ENCODE measurements at regions not wholly inside any gene's neighbourhood (a gene's known extent, or its start where the extent isn't known, plus 50 kb on each side); places are given as distances from the start of the nearest gene placed in this dataset.

- Histone ChIP-seq H3K9ac (ENCODE audit: insufficient read depth in 1 of 2, low read depth in 2 of 2, low read length in 2 of 2) (no peak overlapping the region), H3K36me3 (ENCODE audit: control insufficient read depth, insufficient read depth, low read length) (no peaks in the 10 kb centered on the region), H4K20me1 (replicated peaks; ENCODE audit: control insufficient read depth, insufficient read depth, low read length) (no peaks in the 10 kb centered on the region), H3K9me1 (ENCODE audit: control insufficient read depth, insufficient read depth, low read length) (no peaks in the 10 kb centered on the region), H3K9me3 (replicated peaks; ENCODE audit: control insufficient read depth, insufficient read depth, low read depth, low read length) (no peaks in the 10 kb centered on the region), H3K4me2 (ENCODE audit: insufficient read depth, low read length) (no peak overlapping the region), H3K27me3 (ENCODE audit: control insufficient read depth in 2 of 2, insufficient read depth in 2 of 2, low read length in 2 of 2) (no peaks in the 10 kb centered on the region), H2AFZ (ENCODE audit: low read depth, low read length) (no peak overlapping the region), H3K4me1 (replicated peaks in 1 of 2; ENCODE audit: control insufficient read depth in 2 of 2, insufficient read depth in 2 of 2, low read length in 2 of 2) (no peaks in the 10 kb centered on the region), H3K4me3 (no peak overlapping the region), H3K27ac (ENCODE audit: extremely low read depth, low read depth, low read length) (no peak overlapping the region), H3K79me2 (ENCODE audit: control insufficient read depth, insufficient read depth, low read length) (no peaks in the 10 kb centered on the region)
- ChIA-PET CTCF (ENCODE audit: low intra/inter-chr PET ratio) (no interaction called here), POLR2A (no interaction called here)
- BruUV-seq (replicated peaks), result no TSS peak
- 0% methylated on average over 4 of the region's 4 CpGs for WGBS (ENCODE audit: insufficient coverage, low coverage, missing lambda C conversion rate)
- no peak for DNase-seq (ENCODE audit: extremely low read depth in 1 of 4, low spot score in 3 of 4)
- no peak for ATAC-seq
- in situ Hi-C loops (cut with MboI) (no loop called here), intact Hi-C loops (cut with micrococcal nuclease) (no loop called here)
- no peak for FAIRE-seq
- no peak for TF ChIP-seq DACH1 (IDR thresholded peaks at IDR 0.05; ENCODE audit: partially characterized antibody)
- TF ChIP-seq TCF15 (CRISPR knock-in tag; IDR thresholded peaks at IDR 0.05), result no peak
- no peak for TF ChIP-seq ZNF41 (CRISPR knock-in tag; conservative IDR thresholded peaks at IDR 0.05)
- no peak for TF ChIP-seq HMBOX1 (IDR thresholded peaks at IDR 0.05)
- no peak for TF ChIP-seq STAT5B (CRISPR knock-in tag; IDR thresholded peaks at IDR 0.05)
- TF ChIP-seq NCOA6 (IDR thresholded peaks at IDR 0.05), result no peak
- no peak for TF ChIP-seq MAX (CRISPR knock-in tag; IDR thresholded peaks at IDR 0.05)
- TF ChIP-seq POU5F1 (IDR thresholded peaks at IDR 0.05; ENCODE audit: borderline replicate concordance, low read depth, low read length, partially characterized antibody), result no peak
- no peak for TF ChIP-seq HDAC8 (tag; IDR thresholded peaks at IDR 0.05)
Observed at GRCh38 chr3:117282566-117282965, 573.0 kb downstream of the TUSC7 start.

Measured in K562 (cell line).